Adipocyte (in vitro differentiated cells): ENCODE measurements at regions not wholly inside any gene's neighbourhood (a gene's known extent, or its start where the extent isn't known, plus 50 kb on each side); places are given as distances from the start of the nearest gene placed in this dataset.
"Not testable (repeated sequence)": the region's sequence is repeated elsewhere in the genome, so short reads cannot be mapped to it uniquely, and the experiment has no call there.

Experiments
- DNase-seq: peaks from one replicate; pipeline ENCODE4 v3.0.0-alpha.2; 2015; ENCODE audit warnings: low read depth
- H3K27me3 ChIP-seq: replicated peaks from 2 replicates; pipeline ENCODE4 v1.7.0; 2013; ENCODE audit warnings: mild to moderate bottlenecking, low read length, moderate library complexity; ENCODE audit not compliant: control insufficient read depth, insufficient read depth
- H3K36me3 ChIP-seq: 2 replicates; pipeline ENCODE4 v1.7.0; 2013; ENCODE audit warnings: low read length, mild to moderate bottlenecking, moderate library complexity; ENCODE audit not compliant: control insufficient read depth, insufficient read depth, severe bottlenecking
- H3K4me1 ChIP-seq: 2 replicates; pipeline ENCODE4 v1.7.0; 2013; ENCODE audit warnings: mild to moderate bottlenecking, low read length, moderate library complexity; ENCODE audit not compliant: control insufficient read depth, insufficient read depth
- H3K4me3 ChIP-seq: 2 replicates; pipeline ENCODE4 v1.7.0; 2013; ENCODE audit warnings: mild to moderate bottlenecking, low read length, moderate library complexity
- H3K9ac ChIP-seq: 2 replicates; pipeline ENCODE4 v1.7.0; 2013; ENCODE audit warnings: mild to moderate bottlenecking, low read length, moderate library complexity
- H3K9me3 ChIP-seq: 2 replicates; pipeline ENCODE4 v1.7.0; 2013; ENCODE audit warnings: mild to moderate bottlenecking, low read length, moderate library complexity; ENCODE audit not compliant: control insufficient read depth

- Histone ChIP-seq H3K9ac (no peak overlapping the region), H3K9me3 (no peaks in the 10 kb centered on the region), H3K27me3 (peaks cover 16% of the 10 kb centered on the region), H3K4me3 (no peak overlapping the region), H3K36me3 (no peaks in the 10 kb centered on the region), H3K4me1 (no peaks in the 10 kb centered on the region)
- no peak for DNase-seq
These were observed 107.0 kb upstream of the TMEM132E start for GRCh38 chr17:34472363-34472762.

- H3K36me3 ChIP-seq, H3K4me3 ChIP-seq, DNase-seq, H3K4me1 ChIP-seq, H3K9ac ChIP-seq, H3K9me3 ChIP-seq: not testable (repeated sequence)
- peaks cover 20% of the 10 kb centered on the region for H3K27me3 ChIP-seq
These were observed 108.1 kb upstream of the TMEM132E start for GRCh38 chr17:34471278-34471677.

DNA sequence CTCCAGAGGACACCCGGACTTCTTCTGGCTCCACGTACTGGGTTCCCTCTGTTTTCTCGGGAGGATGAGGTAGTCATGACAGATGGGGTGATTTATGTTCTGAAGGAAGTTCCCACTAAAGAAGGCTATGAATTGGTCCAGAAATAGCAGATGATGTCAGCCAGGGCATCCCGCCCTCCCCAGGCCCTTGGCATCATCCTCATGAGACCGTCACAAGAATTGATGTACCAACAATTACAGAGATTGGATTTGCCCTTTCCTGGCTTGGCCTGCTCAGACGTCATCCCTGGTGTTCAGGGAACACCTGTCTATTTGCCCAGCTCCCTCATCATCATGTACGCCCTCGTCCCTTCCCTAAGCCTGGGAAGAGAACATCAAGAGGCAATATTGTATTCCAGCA lies 102.8 kb upstream of the CCL1 start:
- no peak for DNase-seq
- Histone ChIP-seq H3K4me3 (no peak overlapping the region), H3K4me1 (no peaks in the 10 kb centered on the region), H3K36me3 (no peaks in the 10 kb centered on the region), H3K9me3 (no peaks in the 10 kb centered on the region), H3K9ac (no peak overlapping the region), H3K27me3 (peaks cover 33% of the 10 kb centered on the region)

GRCh38 chr17:34464812-34465211 lies 101.8 kb upstream of the CCL1 start:
- no peak for DNase-seq
- no peaks in the 10 kb centered on the region for H3K9me3 ChIP-seq
- H3K36me3 ChIP-seq, result no peaks in the 10 kb centered on the region
- no peak overlapping the region for H3K4me3 ChIP-seq
- H3K9ac ChIP-seq, result no peak overlapping the region
- peaks cover 35% of the 10 kb centered on the region for H3K27me3 ChIP-seq
- H3K4me1 ChIP-seq, result no peaks in the 10 kb centered on the region

GRCh38 chr17:34458266-34458665 lies 95.2 kb upstream of the CCL1 start:
- no peak for DNase-seq
- H3K4me3 ChIP-seq, result no peak overlapping the region
- no peaks in the 10 kb centered on the region for H3K9me3 ChIP-seq
- H3K4me1 ChIP-seq, result no peaks in the 10 kb centered on the region
- no peak overlapping the region for H3K9ac ChIP-seq
- no peaks in the 10 kb centered on the region for H3K36me3 ChIP-seq
- peaks cover 41% of the 10 kb centered on the region for H3K27me3 ChIP-seq

DNA sequence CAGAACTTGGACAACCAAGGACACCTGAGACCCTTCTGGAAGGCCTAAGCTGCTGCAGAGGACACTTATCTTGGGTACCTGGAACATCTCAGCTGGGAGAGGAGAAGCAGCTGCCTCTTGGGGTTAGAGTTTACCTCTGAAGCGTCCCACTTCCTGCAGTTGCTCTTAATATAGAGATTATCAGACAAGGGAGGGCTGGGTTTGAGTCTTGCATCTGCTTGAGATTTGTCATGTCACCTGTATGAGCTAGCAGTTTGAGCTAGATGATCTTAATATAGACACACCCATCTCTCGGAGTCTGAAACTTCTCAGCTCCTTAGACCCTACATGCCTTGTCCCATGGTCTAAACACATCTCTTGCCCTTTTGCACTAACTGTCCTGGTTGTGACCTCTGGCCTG lies 93.1 kb upstream of the CCL1 start:
- DNase-seq, result no peak
- no peak overlapping the region for H3K9ac ChIP-seq
- no peaks in the 10 kb centered on the region for H3K4me1 ChIP-seq

DNA sequence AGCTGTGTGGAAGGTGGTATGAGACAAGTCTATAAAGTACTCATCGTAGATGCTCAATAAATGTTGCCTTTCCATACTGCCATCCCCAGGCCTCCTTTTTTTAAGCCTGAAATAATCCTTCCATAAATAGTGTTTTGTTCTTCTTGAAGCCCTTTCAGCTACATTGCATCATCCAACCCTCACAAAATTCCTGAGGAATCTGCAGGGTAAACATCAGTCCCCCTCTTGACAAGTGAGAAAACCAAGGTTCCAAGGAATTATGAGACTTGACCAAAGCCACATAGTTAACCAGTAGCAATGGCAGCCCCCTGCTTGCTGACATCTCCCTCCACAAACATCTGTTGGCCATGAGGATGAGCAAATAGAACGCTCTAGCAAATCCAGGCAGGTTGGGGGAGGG lies 89.7 kb upstream of the CCL1 start:
- H3K36me3 ChIP-seq, result no peaks in the 10 kb centered on the region
- no peak overlapping the region for H3K9ac ChIP-seq
- H3K9me3 ChIP-seq, result no peaks in the 10 kb centered on the region
- peaks cover 36% of the 10 kb centered on the region for H3K27me3 ChIP-seq
- H3K4me3 ChIP-seq, result no peak overlapping the region
- no peaks in the 10 kb centered on the region for H3K4me1 ChIP-seq
- peak; percentile 22 for DNase-seq

More for the DNA sequence above, 93.1 kb upstream of the CCL1 start:
- no peak overlapping the region for H3K4me3 ChIP-seq
- H3K36me3 ChIP-seq, result no peaks in the 10 kb centered on the region
- H3K27me3 ChIP-seq, result peaks cover 40% of the 10 kb centered on the region
- H3K9me3 ChIP-seq, result no peaks in the 10 kb centered on the region

- Histone ChIP-seq H3K9ac (no peak overlapping the region), H3K27me3 (peaks cover 42% of the 10 kb centered on the region), H3K4me3 (no peak overlapping the region), H3K36me3 (no peaks in the 10 kb centered on the region), H3K9me3 (no peaks in the 10 kb centered on the region), H3K4me1 (no peaks in the 10 kb centered on the region)
- DNase-seq, result peak; percentile 8
These were observed 88.3 kb upstream of the CCL1 start for GRCh38 chr17:34451313-34451712.

- H3K36me3 ChIP-seq, result no peaks in the 10 kb centered on the region
- H3K4me1 ChIP-seq, result no peaks in the 10 kb centered on the region
- no peak for DNase-seq
- H3K9ac ChIP-seq, result no peak overlapping the region
- peaks cover 41% of the 10 kb centered on the region for H3K27me3 ChIP-seq
- no peak overlapping the region for H3K4me3 ChIP-seq
- H3K9me3 ChIP-seq, result no peaks in the 10 kb centered on the region
These were observed 84.4 kb upstream of the CCL1 start for GRCh38 chr17:34447406-34447805.

GRCh38 chr17:34445101-34445500 lies 82.1 kb upstream of the CCL1 start:
- Histone ChIP-seq H3K4me3 (no peak overlapping the region), H3K4me1 (no peaks in the 10 kb centered on the region), H3K9ac (no peak overlapping the region), H3K27me3 (peaks cover 52% of the 10 kb centered on the region), H3K36me3 (no peaks in the 10 kb centered on the region), H3K9me3 (no peaks in the 10 kb centered on the region)
- DNase-seq, result no peak

- DNase-seq, result peak; percentile 13
- H3K9ac ChIP-seq, result no peak overlapping the region
- H3K27me3 ChIP-seq, result peaks cover 47% of the 10 kb centered on the region
- no peaks in the 10 kb centered on the region for H3K9me3 ChIP-seq
- H3K36me3 ChIP-seq, result no peaks in the 10 kb centered on the region
- H3K4me1 ChIP-seq, result no peaks in the 10 kb centered on the region
- H3K4me3 ChIP-seq, result no peak overlapping the region
These were observed 80.8 kb upstream of the CCL1 start for GRCh38 chr17:34443619-34444469.
